ENCODE measurements at regions not wholly inside any gene's neighbourhood (a gene's known extent, or its start where the extent isn't known, plus 50 kb on each side); places are given as distances from the start of the nearest gene placed in this dataset.

DNA sequence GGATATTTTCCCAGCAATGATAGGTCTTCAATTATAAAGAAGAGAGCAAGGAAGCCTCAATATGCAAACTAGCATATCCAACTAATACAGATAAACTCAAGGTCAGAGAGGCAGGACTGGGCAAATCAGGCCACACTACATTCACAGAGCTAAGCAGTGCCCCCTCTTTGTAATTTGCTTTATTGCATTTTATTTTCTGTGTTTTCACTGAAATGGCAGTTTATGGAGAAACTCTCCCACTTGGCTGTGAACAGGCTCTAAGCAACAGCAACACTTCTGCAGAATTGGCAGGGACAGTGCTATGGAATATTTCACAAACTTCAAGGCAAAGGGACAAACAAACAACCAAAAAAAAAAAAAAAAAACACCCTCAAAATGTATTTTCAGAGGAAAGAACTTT is 93.4 kb upstream of the SOD1 start:
- DNase-seq (ENCODE audit: low read depth, low spot score): peak; percentile 34

DNA sequence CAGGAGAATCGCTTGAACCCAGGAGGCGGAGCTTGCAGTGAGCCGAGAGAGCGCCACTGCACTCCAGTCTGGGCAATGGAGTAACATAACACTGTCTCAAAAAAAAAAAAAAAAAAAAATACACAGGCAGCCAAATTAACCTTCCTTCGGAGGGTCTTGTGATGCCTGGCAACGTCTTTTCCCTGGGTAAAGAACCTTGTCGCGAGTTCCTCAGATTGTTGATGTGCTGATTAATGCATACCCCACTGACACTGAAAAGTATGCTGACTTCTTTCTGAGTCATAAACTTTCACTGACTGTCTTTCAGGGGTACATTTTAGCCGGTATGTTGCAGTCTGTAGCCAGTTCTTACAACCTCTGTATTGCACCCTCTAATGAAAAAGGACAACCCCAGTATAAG is 95.1 kb upstream of the SOD1 start:
- DNase-seq (ENCODE audit: low read depth, low spot score): peak; percentile 78

DNA sequence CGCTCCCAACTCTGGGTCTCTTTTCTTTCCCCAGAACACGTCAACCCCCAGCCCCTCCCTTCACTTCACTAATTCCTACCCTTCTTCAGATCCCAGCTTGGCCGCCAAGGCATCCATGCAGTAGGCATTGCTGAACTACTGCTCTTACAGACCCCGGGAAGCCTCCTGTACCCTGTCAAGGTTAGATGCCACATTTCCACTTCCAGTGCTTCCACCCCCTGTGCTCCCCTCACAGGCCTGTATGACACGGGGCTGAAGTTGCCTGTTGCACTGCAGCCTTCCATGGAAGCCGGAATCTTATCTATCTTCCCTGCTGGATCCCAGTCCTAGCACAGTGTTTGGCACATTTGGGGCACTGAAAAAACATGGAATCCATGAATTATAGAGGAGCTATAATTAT is 99.0 kb upstream of the SOD1 start:
- no peak for DNase-seq (ENCODE audit: low read depth, low spot score)

DNA sequence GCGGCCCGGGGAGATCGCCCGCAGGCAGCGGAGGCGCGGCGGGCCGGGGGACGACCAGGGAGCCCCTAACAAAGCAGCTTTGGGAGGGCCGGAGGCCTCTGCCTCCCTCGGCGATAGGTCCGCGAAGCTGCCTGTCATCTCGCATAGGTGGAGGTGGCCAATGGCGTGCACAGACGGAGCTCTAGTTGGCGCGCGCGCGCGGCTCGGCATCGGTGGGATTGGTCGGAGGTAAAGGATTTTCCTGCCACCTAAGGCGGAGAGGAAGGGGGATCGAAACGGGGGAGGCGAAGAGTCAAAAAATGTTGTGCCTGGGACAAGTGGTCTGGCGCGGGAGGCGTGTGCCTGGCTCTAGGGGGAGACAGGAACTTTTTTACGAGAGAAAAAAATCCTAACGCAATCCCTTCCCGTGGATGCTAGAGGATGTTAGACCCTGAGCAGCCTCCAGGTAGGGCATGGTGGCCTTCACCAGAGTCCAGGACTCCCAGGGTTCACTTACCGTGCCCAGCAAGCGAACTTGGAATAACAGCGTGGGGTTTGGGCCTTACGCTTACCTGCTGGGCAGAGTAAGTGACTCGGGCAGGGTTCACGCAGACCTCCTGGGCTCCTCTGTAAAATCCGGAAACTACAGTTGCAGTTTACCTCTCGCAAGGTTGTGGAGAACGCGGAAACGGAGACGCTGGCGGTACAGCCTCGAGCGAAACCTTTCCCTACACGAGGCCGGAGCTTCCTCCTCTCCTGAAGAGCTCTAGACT is 99.9 kb upstream of the SOD1 start:
- peak; percentile 100 for DNase-seq (ENCODE audit: low read depth, low spot score)

DNA sequence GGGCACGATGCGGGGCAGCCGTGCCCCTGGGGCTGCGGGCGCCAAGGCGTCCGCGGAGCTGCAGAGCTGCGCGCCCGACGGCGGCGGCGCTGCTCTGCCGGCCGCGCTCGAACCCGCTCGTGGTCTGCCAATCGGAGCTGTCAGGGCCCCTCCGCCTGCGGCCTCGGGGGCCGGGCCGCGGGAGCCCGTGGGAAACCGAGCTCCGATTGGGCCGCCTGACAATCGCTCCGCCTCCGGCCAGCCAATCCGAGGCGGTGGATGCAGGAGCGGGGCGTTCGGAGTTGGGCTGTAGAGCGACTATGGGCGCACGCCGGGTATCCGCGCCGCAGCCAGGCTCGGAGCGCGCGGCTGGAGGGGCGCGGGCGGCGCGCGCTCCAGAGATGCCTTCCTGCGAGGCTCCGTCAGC is 100.5 kb upstream of the SOD1 start:
- DNase-seq (ENCODE audit: low read depth, low spot score): peak; percentile 99

DNA sequence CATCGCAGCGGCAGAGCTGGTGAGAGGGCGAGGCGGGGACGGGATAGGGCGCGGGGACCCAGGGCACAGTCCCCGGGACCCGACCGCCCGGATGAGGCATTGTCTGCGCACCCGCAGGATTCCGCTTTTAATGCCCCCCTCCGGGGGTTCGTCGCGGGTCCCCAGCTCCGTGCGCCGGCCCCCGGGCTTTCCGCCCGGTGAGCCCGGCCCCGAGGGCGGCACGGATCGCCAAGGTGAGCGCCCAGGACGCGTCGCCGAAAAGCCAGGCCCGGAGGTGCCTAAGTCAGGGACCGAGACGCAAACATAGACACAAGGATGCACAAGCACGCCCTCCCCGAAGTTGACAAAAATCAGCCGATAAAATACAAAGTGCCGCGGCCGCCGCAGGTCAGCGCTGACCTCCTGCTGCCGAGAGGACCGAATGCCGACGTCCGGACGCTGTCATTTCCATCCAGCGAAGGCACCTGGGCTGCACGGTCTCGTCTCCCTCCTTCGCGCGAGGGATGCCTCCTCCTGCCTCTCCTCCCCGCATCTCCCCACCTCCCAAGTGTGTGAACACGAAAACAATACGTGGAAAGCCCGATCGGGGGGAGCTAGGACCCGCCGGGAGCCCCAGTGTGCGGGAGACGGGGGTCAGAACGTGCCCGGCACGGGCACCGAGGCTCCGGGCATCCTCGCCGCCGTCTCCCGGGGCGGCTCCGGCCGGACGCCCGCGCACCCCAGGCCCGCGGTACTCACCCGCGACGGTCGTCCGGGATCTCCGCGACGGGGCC is 101.1 kb upstream of the SOD1 start:
- no peak for DNase-seq (ENCODE audit: low read depth, low spot score)

DNA sequence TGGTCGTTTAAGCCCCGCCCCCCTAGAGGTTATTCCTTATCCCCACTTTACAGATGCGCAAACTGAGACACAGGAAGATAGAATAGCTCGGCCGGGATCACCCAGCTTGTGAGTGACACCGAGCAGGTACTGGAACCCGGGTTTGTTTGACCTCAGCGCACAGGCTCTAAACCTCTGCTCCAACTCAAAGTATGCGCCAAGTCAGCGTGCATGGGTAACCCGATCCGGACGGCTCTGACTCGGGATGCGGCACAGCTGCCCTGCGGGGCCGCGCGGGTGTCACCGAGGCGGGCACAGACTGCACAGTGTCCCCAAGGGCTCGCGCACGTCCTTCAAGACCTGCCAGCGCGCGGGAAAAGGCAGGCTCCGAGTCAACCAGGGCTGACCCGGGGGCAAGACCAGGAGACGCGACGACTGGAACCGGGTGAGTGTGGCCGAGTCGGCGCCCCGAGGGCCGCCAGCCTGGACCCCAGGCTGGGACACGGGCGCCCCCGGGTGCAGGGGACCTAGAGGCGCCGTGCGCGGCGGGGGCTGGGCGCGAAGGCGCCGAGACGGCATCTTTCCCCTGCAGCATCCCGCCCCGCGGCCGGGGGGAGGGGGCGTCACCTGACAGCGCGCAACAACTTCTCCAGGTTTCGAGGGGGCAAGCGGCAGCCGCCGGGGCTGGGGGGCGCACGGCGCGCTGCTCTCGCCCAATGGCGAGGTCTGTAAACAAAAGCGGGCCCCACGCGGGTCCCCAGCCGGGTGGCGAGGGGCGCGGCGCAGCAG is 101.9 kb upstream of the SOD1 start:
- peak; percentile 55 for DNase-seq (ENCODE audit: low read depth, low spot score)

DNA sequence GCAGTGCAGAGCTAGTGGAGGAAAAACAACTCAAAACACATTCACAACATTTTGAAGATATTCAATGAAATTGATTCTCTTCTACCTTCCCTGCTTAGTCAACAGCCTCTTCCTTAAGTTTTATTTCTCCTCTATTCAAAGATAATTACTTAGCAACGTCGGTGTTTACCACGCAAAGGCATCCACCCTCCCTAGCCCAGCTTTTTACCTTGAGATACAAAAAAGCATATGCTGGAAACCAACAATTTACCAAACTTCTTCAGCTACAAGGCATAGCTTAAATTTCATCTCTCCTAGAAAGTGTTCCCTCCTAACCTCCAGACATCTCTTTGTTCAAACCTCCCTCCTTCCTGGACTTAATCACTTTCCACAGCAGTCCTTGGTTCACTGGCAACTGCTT is 102.8 kb upstream of the SOD1 start:
- peak; percentile 31 for DNase-seq (ENCODE audit: low read depth, low spot score)

DNA sequence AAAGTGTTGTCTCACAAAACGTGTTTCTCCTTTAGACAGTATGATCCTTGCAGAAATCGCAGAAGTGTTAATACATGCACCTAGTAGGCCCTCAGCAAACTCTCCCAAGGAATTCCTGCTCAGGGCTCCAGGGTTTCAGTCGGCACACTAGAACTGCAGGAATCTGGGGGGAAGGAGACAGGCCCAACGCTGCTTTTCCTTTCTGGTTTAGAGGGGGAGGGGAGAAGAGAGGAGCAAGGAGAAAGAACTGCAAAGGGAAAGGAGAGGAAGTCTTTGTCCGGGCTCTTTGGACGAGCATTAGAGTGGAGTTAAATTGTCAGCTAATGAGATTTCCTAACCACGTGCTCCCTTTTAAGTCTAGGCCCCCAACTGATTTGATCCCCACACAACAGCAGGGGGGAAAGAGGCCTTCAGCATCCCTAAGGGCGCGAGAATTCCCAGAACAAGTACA is 103.7 kb upstream of the SOD1 start:
- peak; percentile 49 for DNase-seq (ENCODE audit: low read depth, low spot score)

DNA sequence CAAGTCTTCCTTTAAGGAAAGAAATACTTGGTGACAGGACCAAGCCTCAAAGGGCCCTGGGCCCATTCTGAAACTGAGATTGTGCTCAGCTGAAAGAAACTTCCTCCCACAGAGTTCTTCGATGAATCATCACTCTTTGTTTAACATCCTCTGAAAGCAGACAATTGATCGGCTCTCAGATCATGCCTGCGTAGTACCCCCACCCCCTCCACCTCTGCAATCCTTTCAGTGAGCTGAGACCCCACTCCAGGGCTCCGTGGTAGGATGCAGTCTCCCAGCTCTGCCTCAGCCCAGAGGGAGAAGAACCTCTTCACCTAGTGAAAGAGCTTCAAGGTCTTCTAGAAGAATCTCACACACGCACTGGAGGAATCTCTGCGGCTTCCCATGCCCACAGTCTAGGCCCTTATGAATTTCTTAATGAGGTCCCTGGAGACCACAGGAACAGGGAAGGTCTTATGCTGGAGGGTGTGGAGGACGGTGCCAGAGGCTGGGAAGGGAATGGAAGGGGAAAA is 104.9 kb upstream of the SOD1 start:
- DNase-seq (ENCODE audit: low read depth, low spot score): peak; percentile 92

DNA sequence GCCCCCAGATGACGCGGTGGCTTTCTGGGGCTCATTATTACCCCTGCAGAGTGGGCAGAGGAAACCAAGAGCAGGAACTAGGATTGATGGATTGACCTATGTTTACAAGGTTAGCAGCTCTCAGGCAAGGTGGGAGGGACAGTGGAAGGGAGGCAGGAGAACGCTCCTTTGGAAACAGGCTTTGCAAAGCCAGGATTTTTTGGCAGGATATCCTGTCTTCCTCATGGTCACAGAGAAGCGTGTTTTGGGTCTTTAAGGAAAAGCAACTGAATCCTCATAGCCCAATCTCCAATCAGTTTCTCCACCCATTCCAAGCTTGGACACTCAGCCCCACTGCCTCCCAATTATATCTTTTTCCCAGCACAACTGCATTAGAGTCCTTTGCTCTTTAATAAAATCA is 105.6 kb upstream of the SOD1 start:
- no peak for DNase-seq (ENCODE audit: low read depth, low spot score)

DNA sequence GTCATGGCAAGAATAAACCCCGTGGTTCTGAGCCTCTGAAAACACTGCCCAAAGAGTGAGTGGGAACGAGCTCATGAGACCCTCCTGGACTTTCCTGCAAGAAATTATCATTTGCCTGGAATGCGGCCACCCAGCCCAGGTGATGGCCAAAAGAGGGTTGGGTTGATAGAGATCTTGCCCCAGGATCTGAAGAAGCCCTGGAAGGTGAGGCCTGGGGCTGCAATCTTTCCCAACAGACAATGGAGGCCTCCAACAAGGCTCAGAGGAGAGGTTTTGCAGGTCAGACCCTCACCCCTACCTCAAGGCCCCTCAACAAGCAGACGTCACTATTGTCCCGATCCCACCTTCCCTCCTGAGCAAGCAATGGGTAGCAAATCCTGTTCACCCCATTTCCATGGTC is 106.0 kb upstream of the SOD1 start:
- DNase-seq (ENCODE audit: low read depth, low spot score): no peak

DNA sequence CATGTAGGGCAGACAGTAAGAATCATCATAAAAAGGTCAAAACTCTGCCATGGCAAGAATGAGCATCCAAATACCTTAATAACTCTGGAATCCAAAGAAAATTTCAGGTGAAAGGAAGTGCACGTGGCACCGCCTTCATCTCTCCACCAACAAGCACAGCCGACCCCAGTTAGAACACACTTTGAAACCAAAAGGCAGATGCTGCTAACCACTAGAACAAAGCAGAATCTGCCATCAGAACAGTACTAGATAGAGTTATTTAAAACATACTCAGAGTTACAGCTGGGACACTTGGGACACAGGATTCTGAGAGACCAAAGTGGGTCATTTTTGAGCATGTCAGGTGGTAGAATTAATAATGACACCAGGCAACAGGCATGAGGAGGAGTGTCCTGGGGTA is 106.7 kb upstream of the SOD1 start:
- no peak for DNase-seq (ENCODE audit: low read depth, low spot score)

DNA sequence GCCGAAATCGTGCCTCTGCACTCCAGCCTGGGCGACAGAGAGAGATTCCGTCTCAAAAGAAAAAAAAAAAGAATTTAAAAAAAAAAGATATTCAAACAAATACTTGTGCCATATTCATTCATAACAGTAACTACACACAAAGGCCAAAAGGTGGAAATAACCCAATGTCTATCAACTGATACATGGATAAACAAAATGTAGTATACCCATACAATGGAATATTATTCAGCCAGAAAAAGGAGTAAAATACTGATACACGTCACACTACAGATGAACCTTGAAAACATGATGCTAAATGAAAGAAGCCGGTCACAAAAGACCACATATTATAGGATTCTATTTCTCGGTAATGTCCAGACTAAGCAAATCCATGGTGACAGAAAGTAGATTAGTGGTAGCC is 109.4 kb upstream of the SOD1 start:
- DNase-seq (ENCODE audit: low read depth, low spot score): no peak

DNA sequence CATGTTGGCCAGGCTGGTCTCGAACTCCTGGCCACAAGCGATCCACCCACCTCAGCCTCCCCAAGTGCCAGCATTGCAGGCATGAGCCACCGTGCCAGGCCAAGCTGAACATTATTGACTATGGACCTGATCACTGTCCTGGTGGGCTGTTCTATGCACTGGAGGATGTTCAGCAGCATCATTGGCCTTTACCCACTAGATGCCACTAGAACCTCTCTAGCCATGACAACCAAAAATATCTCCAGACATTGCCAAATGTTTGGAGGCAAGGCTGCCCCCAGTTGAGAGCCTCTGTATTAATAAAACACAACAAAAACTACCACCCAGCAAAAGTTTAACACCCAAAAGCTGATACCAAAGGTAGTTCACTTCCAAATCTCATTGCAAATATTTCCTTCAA is 110.8 kb upstream of the SOD1 start:
- DNase-seq (ENCODE audit: low read depth, low spot score): no peak

DNA sequence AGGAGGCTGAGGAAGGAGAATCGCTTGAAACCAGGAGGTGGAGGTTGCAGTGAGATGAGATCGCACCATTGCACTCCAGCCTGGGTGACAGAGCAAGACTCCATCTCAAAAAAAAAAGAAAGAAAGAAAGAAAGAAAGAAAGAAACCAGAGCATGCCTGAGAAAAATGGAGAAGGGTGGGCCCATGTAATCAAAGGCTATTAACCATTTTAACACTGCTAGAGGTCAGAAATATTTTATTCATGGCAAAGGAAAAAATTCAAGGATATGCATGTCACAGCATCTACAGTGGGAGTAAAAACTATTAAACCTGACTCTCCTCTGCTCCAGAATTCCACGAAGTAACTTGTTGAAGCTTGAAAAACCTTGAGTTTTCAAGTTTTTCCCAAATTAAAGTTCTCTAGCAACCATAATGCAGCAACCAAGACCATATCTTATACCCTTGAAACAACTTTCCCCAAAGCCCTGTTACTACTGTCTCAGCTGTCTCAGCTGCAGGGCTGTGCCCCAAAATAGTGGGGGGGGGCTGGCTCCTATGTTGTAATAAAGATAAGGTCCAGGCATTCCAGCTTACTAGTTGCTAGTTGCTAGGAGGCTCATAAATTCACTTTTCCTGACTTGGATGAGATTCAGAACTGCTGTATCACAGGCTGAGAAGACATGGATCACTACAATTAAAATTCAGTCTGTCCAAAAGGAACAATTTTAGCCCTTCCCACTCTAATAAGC is 112.9 kb upstream of the SOD1 start:
- peak; percentile 44 for DNase-seq (ENCODE audit: low read depth, low spot score)

DNA sequence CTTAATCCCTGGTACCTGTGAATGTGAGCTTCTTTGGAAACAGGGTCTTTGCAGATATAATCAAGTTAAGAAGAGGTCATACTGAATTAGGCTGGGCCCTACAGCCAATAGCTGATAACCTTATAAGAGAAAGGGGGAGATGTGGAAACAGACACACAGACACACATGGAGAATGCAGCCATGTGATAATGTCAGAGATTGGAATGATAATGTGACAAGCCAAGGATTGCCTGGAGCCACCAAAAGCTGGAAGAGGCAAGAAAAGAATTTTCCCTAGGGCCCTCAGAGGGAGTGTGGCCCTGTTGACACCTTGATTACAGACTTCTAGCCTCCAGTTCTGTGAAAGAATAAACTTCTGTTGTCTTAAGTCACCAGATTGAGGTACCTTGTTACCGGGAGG is 114.5 kb upstream of the SOD1 start:
- DNase-seq (ENCODE audit: low read depth, low spot score): no peak

DNA sequence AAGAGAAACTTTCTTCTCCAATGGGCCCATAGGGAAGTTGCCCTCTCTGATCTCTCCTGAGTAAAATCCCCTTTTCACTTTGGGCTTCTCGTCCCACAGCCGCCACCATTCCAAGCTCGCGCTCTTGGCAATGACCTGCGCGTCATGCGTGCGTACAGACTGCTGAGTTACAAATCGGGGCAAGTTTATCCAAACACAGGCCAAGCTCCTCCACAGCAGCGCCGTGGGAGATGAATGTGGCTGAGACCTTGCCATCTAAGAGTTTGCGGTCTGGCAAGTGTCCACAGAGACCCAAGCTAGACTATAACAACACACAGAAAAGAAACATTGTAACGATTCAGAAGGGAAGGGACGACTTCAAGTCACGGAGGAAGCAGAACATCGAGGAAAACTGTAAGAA is 116.3 kb upstream of the SOD1 start:
- DNase-seq (ENCODE audit: low read depth, low spot score): peak; percentile 95

DNA sequence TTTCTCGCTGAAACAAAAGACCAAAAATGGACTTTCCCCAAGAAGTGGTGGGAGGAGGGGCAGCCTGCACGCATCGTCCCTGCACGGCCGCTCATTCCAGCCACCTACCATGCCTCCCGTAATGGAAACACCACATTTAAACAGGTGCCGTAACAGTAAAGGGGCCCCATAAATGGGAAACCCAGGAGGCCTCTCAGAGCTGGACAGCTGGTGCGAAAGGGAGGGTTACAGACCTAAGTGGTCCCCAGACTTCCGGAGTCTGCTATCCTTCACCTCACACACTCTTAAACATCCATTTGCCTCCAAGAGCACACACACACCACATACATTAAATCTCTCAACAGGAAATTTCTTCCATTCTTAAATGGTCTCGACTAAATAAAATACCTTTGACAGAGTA is 120.7 kb upstream of the SOD1 start:
- DNase-seq (ENCODE audit: low read depth, low spot score): no peak

DNA sequence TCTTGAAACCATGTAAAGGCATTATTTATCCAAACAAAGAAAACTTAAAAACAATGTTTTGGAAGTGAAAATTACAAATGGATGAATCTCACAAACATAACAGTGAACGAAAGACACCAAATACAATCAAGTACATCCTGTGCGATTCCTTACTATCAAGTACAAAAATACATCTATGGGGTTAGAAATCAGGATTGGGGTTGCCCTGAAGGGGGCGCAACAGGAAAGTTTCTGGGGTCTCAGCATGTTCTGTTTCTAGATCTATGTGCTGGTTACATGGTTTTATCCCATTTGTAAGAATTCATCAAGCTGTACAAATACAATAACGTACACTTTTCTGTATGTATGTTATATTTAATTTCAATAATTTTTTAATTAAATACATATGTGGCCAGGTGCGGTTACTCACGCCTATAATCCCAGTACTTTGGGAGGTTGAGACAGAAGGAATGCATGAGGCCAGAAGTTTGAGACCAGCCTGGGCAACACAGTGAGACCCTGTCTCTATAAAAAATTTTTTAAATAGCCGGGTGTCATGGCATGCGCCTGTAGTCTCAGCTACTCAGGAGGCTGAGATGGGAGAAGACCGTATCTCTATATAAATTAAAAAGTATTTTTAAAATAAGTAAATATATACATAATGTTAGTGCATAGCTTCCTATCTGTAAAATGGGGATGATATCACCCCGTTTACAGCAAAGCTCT is 121.5 kb upstream of the SOD1 start:
- DNase-seq (ENCODE audit: low read depth, low spot score): no peak

DNA sequence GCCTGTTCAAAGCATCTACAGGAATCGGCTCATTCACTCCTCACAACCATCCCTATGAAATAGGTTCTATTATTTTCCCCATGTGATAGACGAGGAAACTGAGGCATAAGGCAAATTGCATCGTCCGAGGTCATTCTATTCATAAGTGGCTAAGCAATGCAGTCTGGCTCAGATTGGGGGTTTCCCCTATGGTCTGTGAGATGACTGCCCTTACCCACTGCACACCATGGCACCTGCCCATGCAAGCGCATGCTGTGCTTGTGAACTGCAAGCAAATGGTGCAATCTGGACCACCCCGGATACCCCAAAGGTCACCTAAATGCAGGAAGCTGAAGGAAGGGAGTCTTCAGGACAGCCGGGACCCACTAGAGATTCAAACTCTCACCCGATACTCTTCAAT is 123.4 kb upstream of the SOD1 start:
- DNase-seq (ENCODE audit: low read depth, low spot score): no peak

Data from astrocyte of the hippocampus (primary cell).